T follicular helper cell (primary cell): ENCODE measurements at regions not wholly inside any gene's neighbourhood (a gene's known extent, or its start where the extent isn't known, plus 50 kb on each side); places are given as distances from the start of the nearest gene placed in this dataset.
"Not testable (repeated sequence)": the region's sequence is repeated elsewhere in the genome, so short reads cannot be mapped to it uniquely, and the experiment has no call there.

ENCODE experiments used
- DNase-seq: peaks from one replicate; pipeline ENCODE4 v3.0.0-alpha.2; 2020; ENCODE audit warnings: low read depth

DNA sequence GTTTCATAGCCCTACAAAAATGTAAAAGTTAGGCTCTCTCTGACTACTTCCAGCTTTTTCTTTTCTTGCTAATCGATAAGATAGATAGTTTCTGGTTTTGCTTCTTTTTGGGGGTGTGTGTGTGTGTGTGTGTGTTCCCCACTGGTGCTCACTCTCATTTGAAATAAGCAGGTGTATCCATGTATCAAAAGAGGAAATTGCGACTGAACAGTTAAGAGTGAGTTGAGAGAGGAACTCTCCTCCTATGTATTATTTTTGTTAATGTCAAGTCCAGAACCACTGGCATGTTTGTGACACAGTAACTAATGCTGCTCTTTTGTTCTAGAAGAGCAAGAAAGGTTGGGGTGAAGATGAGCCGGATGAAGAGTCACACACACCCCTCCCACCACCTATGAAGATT lies 96.7 kb upstream of the UMPS start:
- no peak for DNase-seq

DNA sequence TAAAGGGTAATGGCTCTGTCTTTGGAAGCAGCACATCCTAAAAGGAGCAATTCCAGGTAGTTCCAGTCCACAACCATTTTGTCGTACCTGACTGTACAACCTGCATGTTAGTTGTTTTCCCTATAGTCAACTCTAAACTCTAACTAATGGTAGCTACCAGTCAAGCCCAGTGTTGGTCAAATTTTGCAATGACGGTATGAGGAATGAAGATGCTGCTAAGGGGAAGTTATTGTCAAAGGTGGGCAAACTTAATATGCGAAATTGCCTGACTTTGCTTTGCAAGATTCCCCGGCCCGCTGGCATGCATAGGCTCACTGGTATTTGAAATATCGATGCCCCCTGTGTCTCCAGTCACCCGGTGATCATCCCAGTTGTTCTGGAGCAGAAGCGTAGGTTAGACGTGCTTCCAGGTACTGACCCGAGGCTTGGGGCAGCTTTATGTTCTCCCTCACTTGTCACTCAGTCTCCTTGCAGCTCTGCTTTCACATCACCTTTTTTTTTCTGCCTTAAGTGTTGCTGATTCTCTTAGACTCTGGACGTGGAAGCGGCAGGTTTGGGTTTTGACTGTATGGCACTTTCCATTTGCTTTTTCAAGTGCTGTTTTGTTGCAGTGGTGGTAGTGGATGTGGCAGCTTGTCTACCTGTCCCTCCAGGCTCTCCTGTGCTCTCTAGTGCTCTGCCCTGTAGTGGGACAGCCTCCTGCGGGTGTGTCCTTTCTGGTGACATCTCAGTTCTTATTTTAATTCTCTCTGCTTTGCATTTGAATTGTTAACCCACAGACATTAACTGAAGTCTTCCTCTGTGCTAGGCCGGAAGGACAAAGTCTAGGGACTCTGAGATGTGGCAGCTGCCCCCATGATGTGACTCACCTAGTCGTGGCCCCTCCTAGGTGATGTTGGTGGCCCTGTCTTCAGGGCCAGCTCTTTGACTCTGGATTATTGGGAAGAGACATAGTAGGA lies 95.8 kb upstream of the UMPS start:
- no peak for DNase-seq

DNA sequence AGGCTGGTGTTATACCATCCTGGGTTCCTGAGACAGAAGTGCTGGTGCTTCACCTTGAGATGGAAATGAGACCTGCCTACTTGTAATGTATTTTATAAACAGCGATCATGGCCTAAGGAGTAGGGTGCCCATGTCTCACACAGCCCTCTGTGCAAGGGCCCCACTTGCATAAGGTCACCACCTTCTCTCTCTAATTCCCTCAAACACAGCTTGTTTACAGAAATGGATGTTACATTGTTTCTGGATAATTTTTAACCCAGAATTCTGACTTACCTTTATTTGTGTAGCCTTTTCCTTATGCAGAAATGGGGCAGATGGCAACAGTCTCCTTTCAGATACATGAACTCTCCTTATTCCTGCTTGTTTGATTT lies 95.1 kb upstream of the UMPS start:
- no peak for DNase-seq

DNA sequence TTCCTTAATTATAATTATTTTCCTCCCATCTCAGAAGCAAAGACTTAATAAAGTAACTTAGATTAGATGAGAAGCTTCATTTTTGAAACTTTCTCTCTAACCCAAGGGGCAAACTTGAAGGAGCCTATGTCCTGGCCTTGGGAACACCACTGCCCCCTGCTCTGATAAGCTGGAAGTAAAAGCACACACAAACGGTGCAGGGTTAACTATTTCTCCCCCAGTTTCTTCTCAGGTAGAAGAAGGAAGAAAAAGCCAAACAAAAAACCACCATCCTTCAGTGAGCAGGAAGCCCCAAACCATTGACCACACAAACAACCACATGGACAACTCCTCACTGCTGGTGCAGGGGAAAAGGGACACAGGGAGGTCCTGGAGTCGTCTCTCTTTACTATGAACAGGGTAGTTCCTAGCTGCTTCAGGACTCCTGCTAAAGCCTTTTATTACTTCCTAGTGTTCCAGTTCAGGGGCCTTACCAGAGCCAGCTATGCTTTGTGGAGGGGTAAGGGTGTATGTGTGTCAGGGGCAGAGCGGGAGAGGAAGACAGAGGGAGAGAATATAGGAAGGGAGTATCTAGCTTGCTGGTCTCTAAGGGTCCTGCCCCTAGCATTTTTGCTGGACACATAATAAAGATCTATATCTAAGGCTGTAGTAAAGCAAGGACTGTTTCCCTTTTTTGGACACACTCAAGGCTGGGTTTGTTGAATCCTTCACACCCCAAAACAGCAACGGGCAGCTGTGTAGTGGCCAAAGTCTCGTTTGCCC lies 94.0 kb upstream of the UMPS start:
- DNase-seq = no peak

DNA sequence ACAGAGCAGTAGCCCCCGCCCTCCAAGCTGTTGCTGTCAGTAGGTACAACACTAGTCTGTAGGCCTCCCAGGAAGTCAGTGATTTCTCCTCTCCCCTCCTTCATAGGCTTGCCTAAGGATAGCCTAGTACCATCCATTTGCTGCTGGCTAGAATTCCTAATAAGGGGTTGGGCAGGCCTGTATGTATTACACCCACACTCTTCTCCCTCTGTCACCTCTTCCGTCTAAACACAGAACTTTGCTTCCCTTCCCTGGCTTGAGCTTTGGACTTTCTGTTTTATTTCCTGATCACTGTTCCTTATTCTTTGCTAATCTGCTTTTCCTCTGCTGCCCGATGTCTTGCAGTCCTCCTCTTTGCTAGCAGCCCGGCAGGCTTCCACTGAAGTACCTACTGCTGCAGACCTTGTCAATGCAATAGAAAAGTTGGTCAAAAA lies 93.4 kb upstream of the UMPS start:
- DNase-seq = no peak

DNA sequence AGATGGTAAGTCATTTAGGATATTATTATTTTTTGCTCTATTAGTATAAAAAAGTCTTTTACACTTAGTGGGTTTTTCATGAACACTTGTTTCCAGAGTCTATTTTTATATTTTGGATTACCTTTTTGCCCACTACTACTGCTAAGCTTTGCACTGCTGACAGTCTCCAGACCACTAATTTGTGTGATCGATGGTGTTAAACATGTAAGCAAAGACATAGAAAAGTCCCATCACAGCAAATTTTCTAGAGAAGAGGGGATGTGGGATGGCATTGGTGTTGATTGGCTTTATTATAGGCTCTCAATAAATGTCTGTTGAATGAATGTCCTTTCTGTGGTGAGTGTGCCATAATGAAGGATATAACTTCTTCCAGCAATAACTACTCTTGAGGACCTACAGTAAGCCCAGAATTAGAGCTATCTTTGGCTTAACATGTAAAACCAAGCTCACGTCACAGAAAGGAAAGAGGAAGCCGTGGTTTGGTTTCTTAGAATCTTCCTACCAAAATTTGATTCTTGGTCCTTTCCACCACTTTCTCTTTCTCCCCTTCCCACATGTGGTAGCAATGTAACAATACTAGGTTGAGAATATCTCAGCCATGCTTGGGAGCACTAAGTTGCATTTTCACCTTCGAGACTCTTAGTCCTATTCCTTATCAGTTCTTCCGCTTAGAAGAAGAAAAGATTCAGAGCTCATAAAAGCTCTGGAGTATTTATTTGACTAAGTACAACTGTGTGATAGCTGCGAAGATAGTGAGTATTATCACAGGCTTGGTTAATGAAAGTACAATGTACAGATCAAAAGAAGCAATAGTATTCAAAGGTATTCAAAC lies 90.6 kb upstream of the UMPS start:
- no peak for DNase-seq

DNA sequence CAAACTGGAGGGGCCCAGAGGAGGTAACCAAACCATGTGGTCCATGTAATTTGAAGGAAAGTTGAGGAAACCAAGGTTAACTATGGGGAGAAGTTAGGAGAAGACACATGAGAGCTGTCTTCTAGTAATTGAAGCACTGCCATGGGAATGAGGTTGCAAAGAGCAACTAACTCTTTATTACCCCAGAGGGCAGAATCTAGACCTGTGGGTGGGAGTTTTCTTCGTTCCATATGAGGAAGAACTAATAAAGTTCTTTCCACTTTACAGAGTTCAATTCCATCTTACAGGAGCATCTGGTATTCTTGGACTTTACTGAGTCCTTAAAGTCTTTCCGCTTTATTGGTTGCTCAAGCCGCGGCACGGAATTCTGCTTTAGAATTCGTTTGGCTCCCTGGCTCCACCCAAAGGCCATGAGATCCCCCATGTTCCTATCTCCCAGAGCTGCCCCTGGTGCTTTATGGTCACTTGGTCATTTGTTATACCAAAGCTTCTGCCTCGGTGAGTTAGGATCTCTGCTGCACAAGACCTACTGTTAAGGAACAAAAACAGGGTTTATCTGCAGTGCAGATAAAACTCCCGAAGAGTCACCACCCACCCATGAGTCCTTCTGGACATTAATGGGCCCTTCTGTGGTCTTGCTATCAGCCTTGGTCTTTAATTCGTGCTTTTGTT lies 89.5 kb upstream of the UMPS start:
- no peak for DNase-seq

DNA sequence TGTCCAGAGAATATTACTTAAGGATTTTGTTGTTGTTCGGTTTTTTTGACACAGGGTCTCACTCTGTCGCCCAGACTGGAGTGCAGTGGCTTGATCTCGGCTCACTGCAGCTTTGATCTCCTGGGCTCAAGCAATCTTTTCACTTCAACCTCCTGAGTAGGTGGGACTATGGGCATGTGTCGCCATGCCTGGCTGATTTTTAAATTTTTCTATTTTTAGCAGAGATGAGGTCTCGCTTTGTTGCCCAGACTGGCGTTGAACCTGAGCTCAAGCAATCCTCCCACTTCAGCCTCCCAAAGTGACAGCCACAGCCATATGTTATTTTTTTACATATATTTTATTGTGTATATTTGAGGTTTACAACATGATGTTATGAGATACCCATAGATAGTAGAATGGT lies 86.8 kb upstream of the UMPS start:
- no peak for DNase-seq

DNA sequence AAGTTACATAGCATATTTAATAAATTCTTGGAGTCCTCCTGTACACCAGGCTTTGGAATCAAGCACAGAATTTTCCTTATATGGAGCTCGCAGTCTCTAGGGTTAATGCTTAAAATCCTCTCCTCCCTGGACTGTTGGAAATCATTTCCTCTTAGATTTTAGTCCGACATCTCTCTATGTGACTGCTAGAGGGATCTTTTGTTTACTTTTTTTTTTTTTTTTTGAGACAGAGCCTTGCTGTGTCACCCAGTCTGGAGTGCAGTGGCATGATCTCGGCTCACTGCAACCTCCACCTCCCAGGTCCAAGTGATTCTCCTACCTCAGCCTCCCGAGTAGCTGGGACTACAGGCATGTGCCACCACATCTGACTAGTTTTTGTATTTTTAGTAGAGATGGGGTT lies 84.1 kb upstream of the UMPS start:
- DNase-seq = not testable (repeated sequence)

DNA sequence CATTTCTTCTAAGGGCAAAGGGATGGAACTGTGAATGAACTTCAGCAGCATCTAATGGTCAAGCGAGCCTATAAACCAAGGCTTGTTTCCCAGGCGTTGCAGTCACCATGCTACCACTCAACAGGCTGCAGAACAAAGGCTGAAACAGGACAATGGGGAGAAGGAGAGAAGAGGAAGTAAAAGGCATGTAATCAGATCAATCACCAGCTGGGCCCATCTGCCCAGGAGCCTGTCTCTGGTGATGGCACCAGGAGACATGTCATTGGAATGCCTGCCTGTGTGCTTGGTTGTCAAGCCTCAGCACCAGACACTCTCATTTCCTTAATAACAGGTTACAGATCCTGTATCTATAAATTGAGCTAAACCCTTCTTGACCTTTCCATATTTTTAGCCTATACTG lies 81.7 kb upstream of the UMPS start:
- DNase-seq = no peak

DNA sequence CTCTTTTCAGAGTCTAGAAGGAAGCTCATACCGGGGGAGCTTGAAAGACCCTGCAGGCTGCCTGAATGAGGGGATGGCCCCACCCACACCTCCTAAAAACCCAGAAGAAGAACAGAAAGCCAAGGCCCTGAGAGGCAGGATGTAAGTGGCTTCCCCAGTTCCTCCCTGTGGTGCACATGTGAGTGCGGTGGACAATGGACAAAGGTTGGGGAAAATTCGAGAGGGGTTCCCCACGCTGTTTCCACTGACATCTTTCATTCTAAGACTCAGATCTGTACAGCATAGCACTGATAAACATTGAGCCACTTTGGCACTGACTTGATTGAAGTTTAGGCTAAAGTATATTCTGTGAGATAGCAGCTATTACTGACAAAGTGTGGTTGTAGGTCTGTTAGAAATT lies 79.5 kb upstream of the UMPS start:
- DNase-seq = no peak

DNA sequence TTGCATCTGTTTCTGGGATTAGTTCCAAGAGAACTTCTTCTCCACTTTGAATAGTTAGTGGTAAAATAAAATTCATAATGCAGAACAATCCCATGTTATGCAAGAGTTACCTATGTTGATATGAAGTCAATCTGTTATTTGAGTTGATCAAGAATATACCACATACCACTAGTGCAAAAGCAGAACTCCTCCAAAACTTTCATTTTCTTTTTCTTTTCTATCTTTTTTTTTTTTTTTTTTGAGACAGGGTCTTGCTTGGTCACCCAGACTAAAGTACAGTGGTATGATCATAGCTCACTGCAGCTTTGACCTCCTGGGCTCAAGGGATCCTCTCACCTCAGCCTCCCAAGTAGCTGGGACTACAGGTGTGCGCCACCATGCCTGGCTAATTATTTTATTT lies 78.8 kb upstream of the UMPS start:
- not testable (repeated sequence) for DNase-seq

DNA sequence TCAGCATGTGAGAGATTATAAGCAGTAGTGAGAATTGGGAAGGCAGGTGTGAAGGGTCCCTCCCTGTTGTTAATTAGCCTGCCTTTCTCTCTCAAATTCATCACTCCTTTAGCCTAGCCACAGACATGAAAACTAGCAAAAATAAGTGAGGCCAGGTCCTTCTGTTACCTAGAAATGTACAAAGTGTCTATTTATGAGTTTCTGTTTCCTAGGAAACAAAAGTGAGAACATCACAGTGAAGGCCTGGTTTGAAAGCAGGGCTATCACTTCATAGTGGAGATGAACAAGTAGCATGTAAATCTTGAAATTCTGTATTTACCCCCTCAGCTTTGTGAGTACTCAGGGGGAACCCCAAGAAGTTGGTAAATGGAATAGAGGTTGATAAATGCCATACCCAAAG lies 78.2 kb upstream of the UMPS start:
- no peak for DNase-seq

DNA sequence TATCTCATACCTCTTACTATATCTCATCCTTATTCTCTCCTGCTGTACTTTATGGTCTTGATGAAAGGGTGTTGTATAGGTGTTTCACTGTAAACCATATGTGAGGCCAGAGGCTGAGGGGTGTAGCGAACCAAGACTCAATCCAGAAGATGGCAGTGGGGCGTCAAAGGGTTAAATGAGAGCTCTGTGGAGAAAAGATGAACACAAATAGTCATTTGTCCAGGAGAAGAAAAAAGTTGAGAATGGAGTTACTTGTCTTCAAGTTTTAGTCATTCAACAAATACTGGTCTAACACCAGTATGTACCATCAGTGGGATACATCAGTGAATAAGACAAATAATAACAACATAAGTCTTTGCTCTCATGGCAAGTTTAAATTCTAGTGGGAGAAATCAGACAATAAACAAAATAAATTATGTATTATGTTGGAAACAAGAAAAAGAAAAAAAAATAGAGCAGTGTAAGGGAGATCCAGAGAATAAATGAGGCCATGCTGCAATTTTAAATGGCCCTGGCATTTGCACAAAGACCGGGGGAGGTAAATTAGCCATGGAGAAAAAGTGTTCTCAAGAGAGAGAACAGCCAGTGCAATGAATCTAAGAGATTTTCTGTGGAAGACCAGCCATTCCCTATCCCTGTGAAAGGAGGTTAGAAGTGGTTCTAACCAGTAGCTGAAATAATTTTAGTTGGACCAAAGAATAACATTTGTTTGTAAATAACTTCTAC lies 77.0 kb upstream of the UMPS start:
- DNase-seq = no peak

DNA sequence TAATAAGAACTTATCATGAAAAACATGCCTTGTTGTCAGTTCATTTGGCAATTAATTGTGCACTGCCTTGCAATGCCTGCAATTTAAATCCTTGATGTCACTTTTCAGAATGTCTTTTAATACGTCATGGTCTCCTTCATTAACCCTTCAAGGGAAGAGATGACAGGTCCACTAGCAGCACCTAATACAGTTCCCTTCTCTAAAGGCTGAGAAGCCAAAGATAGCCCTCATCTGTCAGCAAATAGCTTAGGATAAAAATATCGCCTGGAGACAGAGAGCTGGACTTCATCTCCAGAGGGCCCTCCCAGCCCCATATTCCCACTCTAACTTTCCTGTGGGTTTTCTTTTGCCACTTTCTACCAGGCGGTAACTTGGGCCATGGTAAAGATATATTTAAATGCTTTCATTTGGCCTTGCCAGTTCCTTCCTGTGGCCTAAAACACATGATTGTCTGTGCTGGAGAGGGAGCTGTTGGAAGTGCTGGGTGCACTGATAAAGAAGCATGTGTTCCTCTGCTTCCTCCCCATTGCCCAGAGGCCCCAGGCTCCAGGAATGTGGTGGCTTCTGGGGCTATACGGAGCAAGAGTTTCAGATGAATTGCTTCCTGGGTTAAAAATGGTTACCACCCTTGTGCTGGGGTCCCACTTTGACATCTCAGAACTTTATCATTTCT lies 76.3 kb upstream of the UMPS start:
- no peak for DNase-seq

DNA sequence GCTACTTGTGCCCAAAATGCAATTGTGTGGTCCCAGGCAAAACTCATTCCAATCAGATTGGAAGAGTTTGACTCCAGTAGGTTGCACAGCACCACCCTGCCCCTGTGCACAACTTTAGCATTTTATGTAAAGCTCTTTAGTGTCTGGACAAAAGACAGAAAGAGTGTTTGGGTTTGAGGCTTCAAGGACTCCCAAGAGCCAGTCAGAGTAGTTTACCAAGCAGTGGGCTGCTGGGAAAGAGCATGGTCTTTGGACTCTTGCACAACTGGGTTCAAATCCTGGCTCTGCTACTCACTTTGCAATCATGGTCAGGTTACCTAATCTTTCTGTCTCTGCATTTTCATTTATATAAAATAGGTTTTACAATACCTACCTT lies 75.8 kb upstream of the UMPS start:
- no peak for DNase-seq

DNA sequence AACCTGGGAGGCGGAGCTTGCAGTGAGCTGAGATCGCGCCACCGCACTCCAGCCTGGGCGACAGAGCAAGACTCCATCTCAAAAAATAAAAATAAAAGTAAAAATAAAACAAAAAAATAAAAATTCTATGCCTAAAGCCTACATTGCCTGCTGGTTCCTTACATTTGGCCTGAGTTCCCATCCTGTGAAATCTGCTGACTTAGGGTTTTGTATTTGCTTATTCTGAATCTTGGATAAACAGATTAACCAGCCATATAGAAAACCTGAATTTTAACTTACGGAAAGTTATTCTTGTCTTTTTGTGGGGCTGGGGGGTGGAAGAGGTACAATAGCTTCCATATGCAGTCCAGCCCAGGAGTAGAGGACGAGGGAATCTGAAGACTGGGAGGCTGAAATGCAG lies 73.7 kb upstream of the UMPS start:
- no peak for DNase-seq

DNA sequence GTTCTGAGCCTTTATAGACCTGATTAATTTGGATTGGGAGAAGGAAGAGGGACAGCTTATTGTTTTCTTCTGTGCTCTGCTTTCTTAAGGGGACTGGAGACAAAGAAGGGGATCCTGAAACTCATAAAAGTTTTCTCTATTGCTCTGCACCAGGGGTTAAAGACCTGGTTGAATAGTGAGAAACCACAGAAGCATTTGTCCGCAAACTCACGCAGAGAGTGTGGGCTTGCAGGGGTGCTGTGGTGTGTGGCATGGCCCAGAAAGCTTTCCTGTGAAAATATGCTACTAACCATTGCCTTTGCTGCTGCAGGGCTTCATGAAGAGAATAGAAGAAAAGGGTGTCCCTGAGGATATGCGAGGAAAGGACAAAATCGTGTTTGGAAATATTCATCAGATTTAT lies 73.1 kb upstream of the UMPS start:
- no peak for DNase-seq

DNA sequence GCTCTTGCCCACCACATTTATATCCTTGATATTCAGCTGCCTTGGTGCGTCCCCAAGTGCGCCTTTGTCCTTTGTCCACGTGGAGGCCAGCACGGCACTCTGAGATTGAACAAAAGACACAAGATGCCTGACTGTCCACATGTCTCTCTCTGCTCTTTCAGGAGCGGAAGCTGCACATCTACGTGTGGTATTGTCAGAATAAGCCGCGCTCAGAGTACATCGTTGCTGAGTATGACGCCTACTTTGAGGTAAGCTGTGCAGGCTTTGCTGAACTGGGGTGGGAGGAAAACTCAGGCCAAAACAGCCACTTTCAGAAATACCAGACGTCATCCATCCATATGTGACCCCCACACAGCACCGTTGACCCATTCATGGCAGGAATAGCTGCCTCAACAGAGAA lies 72.0 kb upstream of the UMPS start:
- DNase-seq = no peak

DNA sequence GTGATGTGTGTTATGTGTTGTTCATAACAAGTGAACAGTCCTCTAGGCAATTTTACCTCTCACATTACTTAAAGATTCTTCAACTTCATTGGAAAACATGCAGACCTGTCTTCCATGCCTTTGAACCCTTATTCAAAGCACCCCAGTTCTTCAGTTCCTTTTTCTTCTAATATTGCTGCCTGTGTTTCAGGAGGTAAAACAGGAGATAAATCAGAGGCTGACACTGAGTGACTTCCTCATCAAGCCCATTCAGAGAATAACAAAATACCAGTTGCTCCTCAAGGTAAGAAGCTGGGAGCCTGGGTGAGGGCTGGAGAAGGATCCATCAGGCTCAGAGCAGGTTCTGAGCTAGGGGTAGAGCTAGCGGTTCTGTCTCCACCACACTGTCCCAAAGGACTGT lies 71.1 kb upstream of the UMPS start:
- DNase-seq = no peak

DNA sequence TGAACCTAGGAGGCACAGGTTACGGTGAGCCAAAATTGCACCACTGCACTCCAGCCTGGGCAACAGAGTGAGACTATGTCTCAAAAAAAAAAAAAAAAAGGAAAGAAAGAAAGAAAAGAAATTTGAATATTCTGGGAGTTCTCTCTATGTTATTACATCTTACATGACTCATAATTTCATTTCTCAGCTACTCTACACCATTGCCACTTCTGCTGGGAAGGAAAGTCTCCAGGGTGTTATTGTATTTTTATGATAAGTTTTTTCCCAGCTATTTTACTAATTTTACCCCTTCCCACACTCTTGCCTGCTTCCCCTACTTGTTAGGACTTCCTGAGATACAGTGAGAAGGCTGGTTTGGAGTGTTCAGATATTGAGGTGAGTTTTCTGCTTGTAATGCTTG lies 69.7 kb upstream of the UMPS start:
- no peak for DNase-seq
